HL-60/S4 treated with phorbol 12-myristate 13-acetate at 8.2 ng/mL for 4 days and 3 days (cell line): ENCODE measurements at regions not wholly inside any gene's neighbourhood (a gene's known extent, or its start where the extent isn't known, plus 50 kb on each side); places are given as distances from the start of the nearest gene placed in this dataset.
"Not testable (repeated sequence)": the region's sequence is repeated elsewhere in the genome, so short reads cannot be mapped to it uniquely, and the experiment has no call there.

Experiments used
- in situ Hi-C: fragments of 300-500 bp; cut with MboI; formaldehyde crosslinking; loops from 2 replicates; pipeline ENCODE4 v1.15.0; 2022; ENCODE audit warnings: low sequenced_read_pairs

DNA sequence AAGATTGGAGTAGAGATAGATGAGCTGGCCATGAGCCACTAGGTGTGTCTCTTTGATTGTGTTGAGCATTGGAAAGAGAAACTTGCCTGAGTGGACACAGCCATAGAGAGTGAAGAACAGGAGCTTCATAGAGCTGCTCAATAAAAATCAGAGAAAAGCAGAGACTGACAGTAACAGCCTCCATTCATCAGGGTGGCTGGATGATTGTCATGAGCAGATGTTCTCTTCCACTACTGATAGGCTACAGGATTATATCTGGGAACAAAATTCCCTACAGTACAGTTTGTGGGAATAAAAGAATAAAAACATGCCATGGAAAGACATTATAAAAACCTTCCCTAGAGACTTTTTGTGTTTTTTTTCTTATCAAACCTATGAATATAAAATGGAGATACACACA, 404.8 kb upstream of the ACVR2A start:
- in situ Hi-C loops, result no loop called here

DNA sequence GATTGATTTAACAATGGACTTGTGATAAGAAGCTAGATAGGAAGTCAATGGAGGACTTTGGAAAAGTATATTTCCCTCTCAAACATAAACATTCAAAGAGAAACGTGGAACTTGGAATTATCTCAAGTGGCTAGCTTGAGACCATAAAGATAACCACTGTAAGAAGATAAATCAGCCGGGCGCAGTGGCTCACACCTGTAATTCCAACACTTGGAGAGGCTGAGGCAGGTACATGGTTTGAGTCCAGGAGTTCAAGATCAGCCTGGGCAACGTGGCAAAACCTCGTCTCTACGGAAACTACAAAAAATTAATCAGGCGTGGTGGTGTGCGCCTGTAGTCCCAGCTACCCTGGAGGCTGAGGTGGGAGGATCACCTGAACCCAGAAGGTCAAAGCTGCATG, 405.9 kb upstream of the ACVR2A start:
- in situ Hi-C loops, result no loop called here

DNA sequence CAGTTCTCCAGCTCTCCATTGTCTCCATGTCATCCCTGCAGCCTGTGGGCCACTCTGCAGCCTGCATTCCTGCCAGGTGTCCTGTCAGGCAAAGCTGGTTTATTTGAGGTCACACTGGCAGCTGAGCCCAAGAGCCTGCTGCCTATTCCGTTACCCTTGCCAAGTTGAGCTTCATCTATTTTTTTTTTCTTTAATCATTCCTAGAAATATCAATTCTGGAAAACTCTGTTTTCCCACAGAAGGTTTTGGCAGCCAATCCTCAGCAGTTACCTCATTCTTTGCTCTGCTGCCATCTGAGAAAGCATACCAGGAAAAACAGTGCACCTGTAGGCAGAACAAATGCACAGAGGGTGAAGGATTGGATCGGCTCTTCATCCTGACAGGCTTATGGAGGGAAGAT, 411.0 kb upstream of the ACVR2A start:
- in situ Hi-C loops, result no loop called here

DNA sequence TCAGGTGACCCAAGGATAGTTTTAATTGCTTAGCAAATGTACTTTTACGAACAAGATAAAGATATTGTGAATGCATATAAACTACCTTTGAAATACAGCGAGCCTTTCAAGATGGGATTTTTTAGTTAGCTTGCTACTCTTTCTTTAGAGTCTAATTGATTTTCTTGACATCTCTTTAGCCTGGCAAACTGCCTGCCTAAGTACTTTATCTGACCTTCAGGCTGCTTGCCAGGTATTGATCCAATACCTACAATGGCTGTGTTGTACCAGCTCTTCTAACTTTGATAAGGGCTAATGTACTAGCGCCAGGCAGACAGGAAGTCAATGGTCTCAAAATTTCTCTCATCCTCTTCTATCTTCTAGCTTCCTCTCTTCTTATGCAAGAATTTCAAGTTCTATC, 414.4 kb upstream of the ACVR2A start:
- in situ Hi-C loops, result no loop called here

DNA sequence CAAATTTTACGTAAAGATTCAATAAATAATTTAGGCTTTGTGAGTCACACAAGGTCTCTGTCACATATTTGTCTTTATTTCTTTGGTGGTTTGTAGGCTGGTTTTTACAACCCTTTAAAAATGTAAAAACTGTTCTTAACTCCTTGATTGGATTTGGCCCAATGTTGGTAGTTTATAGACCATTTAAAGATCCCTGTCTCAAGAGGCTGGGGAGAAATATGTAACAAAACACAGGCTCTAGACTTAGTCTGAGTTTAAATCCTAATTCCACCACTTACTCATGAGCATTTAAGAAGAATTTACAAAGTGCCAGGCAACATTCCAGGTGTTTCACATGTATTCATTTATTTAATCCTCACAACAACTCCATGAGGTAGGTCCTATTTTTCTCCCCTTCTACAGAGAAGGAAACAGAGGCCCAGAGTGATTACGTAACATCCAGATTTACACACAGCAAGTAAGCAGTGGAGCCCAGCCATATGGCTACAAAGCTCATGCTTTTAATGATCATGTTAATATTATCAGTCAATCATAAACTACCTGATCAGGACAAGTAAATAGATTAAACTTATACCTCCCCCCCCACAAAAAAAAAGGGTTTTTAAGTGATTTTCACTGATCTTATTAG, 416.6 kb upstream of the ACVR2A start:
- in situ Hi-C loops, result no loop called here

DNA sequence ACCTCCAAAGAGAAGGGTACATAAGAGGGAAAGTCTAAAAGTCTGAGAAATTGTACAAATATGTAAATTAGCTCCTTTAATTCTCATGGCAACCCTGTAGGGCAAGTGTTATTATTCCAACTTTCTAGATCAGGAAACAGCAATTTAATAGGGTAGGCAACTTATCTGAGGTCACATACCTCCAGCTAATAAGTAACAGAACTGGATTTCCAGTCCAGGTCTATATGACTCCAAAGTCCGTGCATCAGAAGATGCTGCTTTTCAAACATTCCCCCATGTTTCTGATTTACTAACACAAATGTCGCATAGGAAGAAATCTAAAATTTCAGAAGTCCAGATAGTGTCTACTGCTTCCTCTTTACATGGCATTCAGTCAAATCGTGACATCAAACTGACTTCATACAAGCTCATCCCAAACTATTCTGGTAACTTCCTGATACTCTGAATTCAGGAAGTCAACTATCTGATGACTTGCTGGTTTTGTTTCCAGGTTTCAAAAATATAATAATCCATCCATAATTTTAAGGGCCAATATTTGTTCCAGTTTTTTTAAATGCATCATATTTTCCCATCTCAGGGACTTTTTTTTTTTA, 419.3 kb upstream of the ACVR2A start:
- in situ Hi-C loops, result no loop called here

DNA sequence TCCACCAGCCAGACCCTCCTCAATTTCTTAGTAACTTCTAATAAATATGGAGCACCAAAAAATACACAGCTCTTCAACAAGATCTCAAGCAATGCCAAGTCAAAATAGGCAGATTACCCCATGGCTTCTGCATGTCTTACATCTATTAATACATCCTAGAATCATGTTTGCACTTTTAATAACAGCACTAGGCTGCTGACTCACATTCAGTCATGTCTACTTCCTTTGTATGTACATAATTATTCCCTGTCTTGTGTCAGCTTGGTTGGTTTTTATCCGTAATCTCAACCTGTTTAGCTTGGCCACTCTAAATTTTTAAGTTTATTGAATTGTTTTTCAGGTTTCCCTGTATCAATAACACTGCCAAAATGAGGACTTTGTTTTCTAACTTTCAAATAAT, 420.1 kb upstream of the ACVR2A start:
- in situ Hi-C loops, result no loop called here

DNA sequence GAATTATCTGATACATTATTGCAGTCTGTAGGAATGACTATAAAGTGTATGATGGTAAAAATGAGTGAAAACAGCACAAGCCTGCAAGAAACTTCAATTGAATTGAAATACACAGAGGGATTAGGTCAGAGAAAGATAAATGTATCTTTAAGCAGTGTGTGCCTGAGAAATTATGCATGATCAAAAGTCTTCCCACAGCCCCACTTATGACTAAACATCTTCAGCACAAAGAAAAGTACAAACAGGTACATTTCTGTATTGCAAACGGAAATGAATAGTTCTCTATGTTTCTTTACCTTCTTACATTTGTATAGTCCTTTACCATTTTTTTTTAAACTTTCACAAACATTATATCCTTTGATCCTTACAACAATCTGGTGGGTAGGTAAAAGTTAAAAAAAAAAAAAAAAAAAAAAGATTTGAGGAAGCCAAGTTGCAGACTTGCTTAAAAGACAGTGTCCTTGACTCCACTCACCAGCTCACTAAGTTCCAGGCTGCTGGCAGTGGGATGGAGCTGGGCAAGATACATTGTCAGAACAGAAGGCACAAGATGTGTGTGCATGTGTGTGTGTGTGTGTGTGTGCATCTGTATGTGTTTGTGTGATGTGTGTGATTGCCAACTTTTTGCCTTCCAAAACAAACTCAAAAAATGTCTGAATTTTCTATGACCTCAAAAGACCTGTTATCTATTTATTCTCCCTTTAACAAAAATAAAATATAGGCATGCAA, 423.7 kb upstream of the ACVR2A start:
- in situ Hi-C loops, result no loop called here

DNA sequence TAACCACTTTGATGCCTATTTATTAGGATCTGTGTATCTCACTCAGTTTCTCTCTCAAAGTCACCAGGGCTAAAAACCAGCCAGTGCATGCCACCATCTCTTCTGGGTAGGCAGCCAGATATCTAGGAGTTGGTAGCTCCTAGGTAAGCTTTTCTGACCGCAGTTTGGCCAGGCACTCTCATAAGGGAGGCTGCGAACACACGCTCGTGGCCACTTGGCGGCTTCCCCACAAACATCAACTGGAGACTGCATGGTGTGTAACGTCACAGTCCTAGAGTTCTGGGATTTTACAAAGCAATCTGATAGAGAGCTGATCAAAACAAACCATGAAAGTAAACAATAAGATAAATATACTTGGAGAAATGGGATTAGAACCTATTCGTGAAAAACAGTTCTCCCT, 424.3 kb upstream of the ACVR2A start:
- in situ Hi-C loops, result no loop called here

DNA sequence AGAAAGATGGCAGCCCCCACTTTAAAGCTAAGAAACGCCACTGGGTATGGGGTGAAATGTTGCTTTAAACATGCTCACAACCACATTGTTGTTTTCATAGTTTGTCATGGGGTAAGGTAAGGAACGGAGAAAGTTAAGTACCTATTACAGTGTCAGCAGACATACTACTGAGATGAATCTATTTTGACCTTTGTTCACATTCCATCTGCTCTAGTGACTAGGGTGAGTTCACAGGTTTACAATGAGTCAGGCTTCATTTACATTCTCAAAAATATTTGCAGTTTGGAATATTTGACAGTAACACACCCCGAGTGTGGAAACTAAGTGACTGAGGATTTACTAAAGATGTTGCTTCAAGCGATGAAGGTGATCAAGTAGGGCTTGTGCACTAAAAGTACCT, 428.7 kb upstream of the ACVR2A start:
- in situ Hi-C loops, result no loop called here

DNA sequence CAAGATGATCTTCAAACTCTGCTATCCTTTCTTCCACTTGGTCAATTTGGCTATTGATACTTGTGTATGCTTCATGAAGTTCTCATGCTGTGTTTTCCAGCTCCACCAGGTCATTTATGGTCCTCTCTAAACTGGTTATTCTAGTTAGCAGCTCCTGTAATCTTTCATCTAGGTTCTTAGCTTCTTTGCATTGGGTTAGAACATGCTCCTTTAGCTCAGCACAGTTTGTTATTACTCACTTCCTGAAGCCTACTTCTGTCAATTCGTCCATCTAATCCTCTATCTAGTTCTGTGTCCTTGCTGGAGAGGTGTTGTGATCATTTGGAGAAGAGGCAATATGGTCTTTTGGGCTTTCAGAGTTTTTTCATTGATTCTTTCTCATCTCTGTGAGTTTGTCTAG, 430.2 kb upstream of the ACVR2A start:
- in situ Hi-C loops, result not testable (repeated sequence)

DNA sequence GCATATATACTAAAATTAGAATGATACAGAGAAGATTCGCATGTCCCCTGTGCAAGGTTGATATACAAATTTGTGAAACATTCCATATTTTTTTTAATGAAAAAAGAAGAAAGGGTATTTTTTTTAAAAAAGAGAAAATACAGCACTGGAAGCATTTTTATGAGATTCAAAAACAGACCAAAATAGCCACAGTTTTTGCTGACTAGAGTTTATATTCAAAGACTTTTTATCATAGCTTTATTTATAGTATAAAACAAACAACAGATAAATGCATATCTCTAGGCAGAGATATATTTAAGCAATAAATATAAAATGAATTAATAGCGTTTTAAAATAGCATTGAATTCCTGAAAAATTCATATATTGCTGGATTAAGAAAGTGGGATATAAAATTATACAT, 436.5 kb upstream of the ACVR2A start:
- in situ Hi-C loops, result no loop called here

DNA sequence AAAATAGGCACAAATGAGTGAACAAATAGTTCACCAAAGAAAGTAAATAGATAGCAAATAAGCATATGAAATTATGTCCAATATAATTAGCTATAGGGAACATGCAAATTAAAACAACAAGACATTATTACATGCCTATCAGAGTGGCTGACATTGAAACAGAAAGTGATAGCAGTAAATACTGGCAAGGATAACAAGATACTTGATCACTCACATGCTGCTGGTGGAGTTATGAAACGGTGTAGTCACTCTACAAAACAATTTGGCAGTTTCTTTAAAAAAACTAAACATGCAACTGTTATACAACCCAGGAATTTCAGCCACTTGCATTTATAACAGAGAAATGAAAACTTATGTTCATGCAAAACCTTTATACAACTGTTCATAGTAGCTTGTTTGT, 439.2 kb upstream of the ACVR2A start:
- in situ Hi-C loops, result no loop called here

DNA sequence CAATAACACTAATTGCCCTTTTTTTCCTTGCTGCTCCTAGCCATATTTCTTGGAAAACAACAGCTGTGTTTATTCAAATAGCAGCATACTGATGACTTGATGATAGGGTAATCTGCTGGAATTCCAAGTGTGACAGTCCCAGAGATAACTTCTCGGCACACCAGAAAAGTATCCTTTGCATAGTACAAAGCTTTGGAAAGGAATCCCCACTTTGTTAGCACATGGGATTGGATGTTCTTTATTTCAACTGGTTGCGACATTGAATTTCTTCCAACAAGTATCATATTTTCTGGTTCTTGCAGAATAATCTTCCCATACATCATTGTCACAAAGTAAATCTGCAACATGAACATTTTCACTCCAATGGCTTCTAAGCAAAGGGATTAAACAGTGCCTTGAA, 445.8 kb upstream of the ACVR2A start:
- in situ Hi-C loops, result no loop called here

DNA sequence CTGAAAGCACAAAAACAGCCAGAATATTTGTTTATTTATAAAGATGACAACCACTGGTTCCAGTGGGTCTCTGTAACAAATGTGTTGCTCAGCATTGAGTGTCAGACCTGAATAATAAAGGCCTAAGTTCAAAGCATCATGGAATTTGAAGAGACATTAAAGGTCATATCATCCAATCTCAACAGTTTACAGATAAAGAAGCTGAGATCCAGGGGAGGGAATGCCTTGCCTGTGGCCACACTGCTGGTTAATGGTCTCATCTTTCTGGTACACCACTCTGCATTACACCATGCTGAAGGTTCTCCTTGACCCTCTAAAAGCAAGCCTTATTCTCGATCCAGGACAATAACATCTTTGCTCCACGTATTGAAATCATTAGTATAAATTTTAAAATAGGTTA, 446.5 kb upstream of the ACVR2A start:
- in situ Hi-C loops, result no loop called here

DNA sequence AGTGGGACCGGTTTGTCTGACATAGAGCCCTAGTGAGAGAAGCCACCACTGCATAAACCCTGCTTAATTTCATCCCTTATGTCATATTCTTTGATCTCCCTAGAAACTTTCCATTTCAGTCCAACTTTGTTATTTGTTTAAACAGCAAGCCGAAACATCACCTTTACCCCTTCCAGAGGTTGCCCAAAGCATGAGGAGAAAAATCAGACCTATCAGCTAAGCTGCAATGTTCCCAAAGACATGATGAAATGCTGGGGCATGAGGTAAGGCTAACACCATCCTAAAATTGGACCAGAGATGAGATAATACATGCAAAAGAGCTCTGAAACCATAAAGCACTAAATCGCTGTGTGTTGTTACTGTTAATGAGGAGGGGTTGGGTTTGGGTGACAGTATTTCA, 447.9 kb upstream of the ACVR2A start:
- in situ Hi-C loops, result no loop called here

DNA sequence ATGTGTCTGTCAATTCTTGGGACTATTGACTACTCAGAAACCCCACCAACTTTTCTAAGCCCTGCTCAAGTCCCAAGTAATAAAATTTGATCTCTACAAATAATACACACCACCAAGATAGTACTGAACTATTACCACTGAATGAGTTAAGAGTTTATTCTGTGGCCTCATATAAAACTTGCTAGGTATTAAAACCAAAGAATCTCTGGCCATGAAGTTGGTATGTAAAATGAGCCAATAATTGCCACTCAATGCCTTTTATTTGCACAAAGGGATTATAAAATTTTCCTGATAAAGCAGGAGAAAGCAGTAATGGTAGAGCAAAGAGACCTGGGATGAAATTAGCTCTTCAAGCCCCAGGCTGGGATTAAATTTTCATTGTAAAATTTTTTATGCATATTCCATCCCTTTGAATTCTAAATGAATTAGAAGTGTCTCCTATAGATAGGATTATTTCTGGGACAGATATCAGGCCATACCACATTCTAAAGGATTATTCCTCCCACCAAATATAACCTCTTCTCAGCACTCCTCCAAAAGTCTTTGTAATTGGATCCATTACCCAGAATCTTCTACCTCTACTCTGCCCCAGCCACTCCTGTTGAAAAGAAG, 450.5 kb upstream of the ACVR2A start:
- in situ Hi-C loops, result no loop called here

DNA sequence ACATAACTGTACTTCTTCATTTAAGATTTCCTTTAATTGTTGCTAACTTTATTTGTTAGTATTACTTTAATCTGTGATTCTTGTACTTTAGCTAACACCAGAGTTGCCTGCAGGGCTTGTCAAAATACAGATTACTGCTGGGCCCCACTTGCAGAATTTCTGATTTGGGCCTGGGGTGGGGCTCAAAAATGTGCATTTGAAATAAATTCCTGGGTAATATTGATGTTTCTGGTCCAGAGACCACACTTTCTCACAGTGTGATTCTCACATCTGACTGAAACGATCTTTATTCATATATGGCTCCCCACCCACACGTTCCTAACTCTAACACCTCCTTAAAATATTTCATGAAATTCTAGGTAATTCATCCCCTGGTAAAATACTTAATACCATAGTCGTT, 452.6 kb upstream of the ACVR2A start:
- in situ Hi-C loops, result no loop called here

DNA sequence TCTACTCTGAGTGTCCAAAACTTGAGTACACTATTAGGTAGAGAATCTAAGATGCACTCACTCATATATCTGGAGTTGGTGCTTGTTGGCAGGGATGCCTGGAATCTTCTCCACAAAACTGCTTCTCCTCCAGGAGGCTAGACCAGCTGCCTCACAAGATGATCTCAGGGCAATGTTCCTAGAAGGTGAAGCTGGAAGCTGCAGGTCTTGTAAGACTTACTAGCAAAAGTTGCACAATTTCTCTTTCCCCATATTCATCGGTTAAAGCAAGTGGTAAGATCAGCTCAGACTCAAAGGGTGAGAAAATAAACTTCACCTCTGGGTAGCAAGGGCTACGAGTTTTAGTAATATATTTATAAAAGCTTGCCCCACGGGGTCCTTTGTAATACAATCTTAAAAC, 454.4 kb upstream of the ACVR2A start:
- in situ Hi-C loops, result no loop called here

DNA sequence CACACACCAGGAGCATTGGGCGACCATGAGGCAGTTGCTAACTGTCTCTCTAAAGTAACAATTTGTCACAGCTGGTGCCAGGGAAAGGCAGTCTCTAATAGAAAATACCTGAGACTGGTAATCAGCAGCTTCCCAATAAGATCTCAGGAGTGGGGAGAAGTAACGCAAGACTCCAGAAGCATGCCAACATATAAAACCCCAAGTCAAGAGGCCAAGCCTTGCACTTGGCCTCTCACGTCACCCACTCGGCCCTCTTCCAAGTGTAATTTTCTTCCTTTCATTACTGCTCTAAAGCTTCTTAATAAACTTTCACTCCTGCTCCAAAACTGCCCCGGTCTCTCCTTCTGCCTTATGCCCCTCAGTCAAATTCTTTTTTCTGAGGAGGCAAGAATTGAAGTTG, 455.6 kb upstream of the ACVR2A start:
- in situ Hi-C loops, result no loop called here

DNA sequence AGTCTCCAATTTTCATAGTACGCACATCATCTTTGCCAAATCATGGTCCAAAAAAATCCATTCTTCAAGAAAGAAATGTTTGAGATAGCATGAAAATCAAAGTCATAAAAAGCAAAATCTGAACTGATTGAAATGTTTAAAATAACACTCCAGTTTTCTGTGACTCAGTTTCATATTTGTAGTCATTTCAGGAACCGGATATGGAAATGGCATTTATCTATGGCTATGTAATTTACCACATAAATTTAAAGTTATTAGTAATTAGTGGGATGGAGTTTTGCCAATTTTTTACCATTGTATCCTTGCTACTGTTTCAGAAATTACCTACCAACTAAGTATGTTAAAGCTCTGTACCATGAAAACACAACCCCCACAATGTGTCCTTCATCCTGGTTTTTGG, 456.6 kb upstream of the ACVR2A start:
- in situ Hi-C loops, result no loop called here

DNA sequence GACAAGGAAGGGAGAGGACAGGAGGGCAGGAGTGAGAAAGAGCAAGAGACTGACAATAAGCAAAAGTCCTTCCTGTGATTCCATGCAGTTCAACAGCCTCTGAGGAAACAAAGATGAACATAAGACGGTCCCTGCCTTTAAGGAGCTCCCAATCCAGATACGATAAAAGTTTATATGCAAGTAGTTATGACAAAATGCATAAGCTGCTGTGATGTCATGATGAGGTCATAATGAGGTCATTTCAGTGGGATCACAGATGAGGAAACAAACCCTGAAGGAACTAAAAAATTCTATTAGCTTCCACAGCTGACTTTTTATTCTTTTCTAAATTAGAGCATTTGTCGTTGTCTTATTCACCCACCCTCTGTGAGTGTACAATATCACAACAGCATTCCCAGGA, 458.5 kb upstream of the ACVR2A start:
- in situ Hi-C loops, result no loop called here
